Stimulated activated CD4-positive, alpha-beta T cell treated with anti-CD3 and anti-CD28 coated beads, TNF-alpha, amount 100 ng/mL, for 24 hours (primary cell): ENCODE measurements at regions not wholly inside any gene's neighbourhood (a gene's known extent, or its start where the extent isn't known, plus 50 kb on each side); places are given as distances from the start of the nearest gene placed in this dataset.
"Not testable (repeated sequence)": the region's sequence is repeated elsewhere in the genome, so short reads cannot be mapped to it uniquely, and the experiment has no call there.

ENCODE experiments used
- DNase-seq, 3 experiments: peaks; one replicate each; pipeline ENCODE4 v3.0.0-alpha.2; 2020; ENCODE audit warnings: low read depth in 3 of 3

DNA sequence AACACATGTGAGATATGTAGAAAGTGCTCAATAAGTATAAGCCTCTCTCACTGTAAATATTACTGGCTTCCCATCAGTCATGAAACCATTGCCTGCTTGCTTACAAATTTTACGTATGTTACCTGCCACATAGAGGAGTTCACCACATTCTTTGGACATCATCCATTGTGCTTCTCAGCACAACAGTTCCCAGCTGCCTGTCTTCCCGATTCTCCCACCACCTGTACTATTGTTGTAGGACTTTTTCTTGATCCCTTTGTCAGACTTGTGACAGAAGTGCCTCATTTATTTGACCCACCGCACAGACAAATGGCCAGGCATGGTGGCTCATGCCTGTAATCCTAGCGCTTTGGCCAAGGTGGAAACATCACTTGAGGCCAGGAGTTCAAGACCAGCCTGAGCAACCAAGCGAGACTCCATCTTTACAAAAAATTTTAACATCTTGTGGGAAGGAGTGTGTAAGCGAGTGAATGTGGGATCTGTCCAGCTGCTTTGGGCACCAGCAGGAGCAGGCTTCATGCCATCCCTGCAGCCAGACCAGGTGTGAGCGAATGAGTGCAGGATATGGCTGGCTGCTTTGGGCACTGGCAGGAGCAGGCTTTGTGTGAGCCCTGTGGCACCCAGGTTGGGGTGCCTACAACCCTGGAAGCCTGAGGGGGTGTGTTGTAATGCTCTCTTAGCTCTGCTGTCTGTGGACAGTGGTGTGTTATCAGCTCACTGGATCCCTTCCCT is 139.9 kb upstream of the ELL2 start:
- no peak for DNase-seq

DNA sequence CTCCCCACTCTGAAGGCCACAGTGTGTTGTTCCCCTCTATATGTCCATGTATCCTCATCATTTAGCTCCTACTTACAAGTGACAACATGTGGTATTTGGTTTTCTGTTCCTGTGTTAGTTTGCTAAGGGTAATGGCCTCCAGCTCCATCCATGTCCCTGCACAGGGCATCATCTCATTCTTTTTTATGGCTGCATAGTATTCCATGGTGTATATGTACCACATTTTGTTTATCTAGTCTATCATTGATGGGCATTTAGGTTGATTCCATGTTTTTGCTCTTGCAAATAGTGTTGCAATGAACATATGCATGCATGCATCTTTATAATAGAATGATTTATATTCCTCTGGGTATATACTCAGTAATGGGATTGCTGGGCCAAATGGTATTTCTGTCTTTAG is 135.8 kb upstream of the ELL2 start:
- DNase-seq, result not testable (repeated sequence)

DNA sequence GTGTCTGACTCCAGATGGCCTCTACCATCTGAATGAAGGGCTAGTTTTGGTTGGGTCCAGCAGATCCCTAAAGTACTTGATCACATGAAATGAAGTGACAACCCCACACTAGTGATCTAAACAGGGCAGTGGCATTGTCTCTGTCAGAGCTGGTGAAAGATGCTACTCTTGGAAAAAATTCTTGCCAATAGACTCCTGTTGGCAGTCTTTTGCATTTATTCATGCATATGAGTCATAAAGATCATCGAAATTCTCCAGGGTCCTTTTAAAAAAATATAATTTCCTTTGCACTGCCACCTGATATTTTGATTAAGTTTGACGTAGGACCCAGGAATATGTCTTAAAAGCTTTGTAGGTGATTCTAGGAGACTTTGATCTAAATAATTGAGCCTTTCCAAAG is 135.1 kb upstream of the ELL2 start:
- DNase-seq, result no peak

DNA sequence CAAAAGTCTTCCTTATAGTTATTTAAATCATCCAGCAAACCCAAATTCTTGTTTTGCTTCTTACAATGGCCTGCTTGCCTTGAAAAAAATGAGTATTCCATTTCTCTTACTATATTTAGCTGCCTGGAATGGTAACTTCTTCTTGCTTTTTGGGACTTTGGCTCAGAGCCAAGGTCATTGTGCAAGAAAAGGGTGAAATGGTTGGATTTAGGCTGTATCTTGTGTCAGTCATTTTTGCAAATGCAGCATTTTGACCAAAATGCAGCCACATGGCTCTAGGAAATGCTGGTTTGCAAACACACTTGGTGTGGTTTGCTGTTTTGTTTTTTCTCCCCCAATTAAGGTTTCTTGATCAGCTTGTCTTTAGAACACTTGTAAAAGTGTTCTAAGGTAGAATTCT is 133.3 kb upstream of the ELL2 start:
- DNase-seq, result no peak

DNA sequence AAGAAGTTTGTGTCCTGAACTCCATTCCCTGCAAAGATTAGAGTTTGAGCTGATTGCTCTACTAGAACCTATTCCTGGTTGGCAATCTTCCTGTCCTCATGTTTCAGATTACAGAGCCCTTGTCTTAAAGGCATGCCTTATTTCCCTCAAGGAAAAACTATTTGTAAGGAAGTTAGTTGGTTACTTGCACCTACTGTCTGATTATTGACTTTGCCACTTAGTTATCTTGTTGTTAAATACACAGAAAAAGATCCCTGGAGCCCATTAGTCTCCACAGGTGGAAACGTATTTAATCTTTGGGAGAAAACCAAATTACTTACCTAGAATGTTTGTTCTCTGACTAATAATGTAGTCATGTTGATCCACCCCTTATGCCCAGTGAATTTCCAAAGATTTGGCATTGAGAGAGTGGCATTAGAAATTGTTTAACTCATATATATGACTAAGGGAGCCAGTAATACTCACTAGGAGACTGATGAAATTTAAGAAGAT is 132.3 kb upstream of the ELL2 start:
- no peak for DNase-seq

DNA sequence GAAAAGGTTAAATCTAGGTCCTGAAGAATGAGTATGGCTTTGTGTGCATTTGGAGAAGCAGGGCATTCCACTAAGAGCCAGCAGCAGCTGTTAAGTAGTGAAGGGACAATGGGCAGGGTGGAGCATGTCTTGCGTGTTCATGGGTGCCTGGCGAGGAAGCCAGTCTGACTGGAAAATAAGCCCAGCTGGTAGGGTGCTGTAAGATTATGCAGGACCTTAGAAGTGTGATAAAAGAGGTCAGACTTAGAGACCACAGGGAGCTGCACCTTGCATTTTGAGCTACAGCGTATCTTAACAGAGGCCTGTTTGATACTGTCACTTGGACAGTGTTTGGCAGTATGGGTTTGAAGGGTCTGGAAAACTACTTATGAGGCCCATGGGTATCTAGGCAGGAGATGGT is 131.7 kb upstream of the ELL2 start:
- DNase-seq, result no peak

DNA sequence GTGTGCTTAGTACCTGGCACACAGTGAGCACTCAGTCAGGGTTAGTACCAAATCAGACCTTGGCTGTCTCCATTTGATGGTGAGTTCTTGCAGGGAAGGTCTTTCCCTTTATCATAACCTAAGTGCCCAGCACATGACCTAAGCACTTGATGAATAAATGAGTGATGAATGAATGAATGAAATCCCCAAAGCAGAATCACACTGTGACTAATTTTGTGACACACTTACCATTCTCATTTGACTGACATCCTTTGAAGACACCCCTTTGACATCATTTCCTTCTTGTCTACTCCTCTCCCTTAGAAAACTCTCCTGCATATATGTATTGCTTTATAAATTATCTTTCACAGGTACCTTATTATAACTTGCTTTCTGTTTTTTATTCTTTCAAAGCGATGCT is 130.2 kb upstream of the ELL2 start:
- DNase-seq, result no peak

DNA sequence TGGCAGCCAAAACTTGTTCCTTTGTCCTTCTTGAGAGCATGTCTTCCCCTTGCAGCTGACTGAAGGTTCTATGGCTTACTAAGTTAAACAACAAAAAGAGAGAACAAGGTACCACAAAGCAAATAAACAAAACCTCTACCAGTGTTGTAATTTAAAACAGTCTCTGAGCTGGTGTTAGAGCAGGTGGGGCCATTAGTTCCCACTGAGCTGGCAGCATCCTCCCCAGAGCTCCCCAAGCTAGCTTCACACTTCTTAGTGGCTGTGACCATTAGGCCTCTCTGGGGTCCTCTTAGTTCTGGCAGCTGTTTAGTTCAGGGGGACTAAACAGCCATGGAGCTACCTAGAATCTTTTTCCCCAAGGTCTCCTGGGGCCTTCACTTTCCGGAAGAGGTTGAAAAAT is 128.6 kb upstream of the ELL2 start:
- no peak for DNase-seq

DNA sequence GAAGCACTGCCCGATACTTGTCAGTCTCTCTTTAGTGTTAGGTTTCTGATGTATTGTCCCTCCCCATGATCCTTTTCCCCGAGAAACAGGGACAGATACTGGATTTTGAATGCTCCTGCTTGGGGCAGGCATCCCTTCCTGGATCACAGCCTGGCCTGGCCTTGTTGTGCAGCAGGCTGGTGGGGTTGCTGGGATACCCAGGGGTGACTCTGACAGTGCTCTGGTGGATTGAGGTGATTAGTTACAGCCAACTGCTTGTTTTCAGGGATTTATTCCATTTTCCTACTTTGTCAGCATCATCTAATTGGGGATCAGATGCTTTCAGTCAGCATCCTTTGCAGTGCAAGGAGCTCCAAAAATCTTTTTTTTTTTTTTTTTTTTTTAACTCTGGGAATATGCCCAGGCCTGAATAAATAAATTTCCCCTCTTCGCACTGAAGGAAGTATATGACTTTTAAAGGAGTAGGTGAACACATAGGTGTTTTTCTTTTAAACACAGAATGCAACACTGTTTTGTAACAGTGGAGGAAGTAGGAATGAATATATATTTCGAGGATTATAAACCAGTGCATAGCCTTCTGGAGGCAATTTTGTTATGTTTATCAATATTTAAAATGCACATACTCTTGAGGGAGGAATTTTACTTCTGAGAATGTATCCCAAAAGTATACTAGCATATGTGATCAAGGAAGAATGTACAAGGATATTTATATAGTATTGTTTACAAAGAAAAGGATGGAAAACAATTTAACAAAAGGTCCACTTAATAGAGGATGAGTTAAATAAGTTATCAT is 127.3 kb upstream of the ELL2 start:
- no peak for DNase-seq

DNA sequence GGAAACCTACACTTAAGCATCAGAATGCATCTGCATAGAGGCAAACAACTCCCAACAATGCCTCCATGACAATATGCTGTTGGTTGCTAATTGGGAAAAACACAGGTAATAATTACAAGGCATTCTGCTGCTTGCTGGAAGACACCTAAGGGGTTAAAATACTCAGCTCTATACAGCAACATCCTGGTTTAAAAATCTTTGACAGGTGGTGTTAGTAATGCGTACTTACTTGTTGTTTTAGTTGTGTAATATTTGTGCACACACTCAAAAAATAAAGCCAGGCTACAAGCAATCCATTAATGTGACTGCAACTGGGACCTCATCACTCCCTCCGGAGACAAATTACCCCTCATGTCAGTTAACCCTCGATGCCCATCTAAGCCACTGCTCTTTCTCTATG is 126.3 kb upstream of the ELL2 start:
- no peak for DNase-seq

DNA sequence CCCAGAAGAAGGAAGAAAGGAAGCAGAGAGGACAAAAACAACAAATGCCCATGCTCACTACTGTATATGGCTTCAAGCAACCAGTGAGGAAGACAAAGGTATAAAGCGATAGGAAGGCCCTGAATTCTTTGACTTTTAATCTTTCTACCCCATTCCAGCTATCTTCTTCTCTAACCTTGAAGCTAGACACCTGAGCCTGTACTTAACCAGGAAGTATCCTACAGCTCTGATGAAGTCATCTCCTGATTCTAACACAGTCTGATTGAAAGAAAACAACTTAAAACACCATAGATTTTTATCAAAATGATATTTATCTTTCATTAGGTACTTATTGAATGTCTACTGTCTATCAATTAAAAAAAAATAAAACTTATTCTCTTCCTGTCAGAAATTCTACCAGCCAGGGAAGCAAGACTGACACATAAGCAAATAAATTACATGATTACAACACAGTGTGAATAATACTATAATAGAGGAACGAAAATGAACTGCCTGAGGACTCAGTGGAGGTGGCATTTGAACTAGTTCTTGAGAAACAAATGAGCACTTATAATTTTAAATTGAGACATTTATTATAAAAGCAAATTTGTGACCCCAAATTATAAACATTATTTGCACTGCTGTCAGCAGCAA is 123.3 kb upstream of the ELL2 start:
- no peak for DNase-seq

DNA sequence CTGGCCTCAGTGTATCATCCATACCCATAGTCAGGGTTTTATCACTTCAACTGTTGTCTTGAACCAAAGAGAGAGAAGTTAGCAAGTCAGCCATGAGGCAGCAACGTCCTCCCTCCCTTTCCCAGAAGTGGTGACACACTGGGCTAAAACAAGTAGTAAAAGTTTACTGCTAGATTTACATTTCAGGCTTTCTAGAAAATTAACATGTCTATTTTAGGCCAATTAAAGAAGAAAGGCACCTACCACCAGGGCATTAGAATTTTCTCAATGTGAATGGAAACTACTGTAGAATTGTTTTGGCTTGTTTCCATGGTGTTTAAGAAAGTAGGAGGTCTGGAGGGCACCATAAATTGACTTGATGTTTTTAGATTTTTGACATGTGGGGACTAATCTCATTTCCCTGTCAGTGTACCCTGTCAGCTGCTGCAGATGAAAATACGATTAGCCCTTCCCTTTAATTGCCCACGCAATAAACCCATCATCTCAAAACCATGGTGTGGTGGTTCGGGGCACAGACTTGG is 121.8 kb upstream of the ELL2 start:
- DNase-seq, result no peak

DNA sequence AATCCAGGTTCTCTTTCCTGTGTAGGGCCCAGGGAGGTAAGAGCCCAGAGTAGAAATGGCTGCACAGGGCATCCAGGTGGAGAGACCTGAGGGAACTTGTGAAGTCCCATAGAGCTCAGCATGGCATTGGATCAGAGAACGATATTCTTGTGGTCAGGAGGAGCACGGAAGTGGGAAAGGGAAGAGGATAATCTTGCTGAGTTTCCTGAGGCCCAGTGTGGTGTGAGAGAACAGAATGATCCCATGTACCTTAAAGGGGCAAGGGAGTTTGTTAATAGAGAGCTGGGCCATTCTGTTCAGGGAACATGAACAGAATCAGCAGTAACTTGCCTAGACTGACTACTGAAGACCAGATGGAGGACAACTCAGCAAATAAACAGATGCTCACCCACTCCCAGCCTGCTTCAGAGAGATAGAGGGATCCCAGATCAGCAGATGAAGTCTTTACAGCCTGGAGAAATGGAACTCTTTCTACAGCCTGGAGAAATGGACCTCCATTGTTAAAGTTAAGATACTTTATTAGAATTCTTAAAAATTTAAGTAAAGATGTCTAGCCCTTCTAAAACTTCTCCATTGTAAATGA is 119.7 kb upstream of the ELL2 start:
- DNase-seq, result no peak

DNA sequence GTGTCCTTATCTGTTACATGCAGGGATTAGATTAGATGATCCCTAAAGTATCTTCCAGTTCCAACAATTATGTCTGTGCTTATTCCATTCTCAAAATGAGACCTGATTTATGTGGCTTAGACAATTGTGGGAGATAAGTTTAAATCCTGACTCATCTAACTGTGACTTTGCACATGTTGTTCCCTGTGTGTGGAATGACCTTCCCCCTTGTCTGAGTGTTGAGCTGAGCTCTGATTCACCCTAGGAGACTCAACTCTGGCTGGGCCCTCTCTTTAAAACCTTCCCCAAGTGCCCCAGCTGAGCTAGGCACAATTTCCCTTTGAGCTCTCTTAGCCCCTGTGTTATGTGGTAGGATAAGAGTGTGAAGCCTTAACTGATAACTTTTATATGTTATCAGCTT is 118.9 kb upstream of the ELL2 start:
- peak in 1 of 3 experiments; percentile 9 for DNase-seq

DNA sequence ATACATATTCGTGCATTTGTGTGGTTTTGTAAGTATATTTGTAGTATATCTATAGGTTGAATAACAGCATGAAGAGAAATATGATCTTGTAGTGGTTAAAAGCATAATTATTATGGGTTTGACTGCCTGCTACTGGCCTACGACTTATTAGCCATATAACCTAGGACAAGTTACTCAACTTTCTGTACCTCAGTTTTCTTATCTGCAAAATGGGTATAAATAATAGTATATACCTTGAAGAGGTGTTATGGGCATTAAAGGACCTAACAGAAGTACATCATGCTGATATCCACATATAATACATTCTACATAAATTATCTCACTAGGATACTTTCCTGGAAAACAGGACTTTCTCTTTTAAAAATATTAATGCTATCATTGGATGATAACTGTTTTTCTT is 118.3 kb upstream of the ELL2 start:
- no peak for DNase-seq

DNA sequence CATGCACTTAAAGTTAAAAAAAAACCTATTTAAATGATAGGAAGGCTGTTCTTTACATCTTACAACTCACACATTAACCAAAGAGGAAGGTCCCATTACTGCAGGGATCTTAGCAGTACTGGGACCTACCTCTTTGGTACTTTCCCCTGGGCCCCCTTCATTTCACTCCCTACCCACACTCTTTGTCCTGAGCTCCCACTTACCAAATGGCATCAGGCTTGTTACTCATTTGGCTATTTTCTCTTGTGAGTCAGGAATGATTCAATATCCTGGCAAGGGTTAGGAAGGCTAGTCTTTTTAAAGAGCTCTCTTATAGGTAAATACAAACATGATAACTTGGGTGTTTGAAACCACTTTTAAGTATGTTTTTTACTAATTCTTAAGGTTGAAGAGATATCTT is 117.4 kb upstream of the ELL2 start:
- peak in 2 of 3 experiments; percentile 18 to 29 for DNase-seq

DNA sequence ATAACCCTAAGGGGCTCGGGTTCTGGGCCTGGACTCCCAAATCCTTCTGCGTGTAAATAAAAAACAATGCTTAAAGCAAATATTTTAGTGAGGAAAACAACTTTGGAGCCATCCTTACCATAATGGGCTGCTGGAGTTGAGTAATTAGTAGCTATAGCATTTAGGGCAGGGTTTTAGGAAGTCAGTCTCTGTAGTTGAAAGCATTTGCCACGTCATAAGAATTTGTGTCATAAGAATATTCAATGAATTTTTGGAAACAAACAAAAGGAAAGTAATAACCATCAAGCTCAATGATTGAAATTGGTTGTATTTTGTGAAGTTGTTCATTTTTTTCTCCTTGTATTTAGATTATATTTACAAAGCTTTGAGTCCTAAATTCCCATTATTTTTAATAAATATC is 114.8 kb upstream of the ELL2 start:
- no peak for DNase-seq

DNA sequence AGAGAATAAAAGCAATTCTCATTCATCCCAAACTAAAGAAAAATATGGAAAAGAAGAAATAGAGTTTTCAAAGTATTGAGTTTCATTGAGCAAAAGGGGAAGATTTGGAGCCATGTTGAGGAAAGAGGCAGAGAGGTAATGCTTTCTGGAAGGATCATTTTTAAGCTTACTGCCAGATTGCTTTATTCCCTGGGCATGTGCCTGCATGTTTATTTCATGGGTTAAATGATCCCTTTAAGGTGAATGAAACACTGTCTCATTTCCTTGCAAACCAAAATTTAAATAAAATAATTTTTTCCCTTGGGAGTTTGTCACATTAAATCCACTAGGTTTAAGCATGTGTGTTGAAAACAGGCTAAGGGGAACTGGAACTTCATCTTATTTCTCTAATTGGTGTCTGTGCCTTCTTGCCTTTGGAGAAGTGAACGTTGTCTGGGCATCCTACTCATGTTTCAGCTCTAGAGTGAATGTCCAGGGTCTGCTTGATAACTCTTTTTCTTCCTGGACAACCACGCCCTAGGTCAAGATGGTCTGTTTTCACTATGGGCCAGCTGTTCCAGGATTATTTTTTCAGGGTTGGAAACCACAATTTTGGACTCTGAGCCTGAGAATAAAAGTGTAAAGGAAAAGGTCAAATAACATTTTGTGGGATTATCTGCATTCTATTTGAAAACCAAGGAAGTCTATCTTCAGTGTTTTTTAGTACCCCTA is 114.1 kb upstream of the ELL2 start:
- DNase-seq, result no peak

DNA sequence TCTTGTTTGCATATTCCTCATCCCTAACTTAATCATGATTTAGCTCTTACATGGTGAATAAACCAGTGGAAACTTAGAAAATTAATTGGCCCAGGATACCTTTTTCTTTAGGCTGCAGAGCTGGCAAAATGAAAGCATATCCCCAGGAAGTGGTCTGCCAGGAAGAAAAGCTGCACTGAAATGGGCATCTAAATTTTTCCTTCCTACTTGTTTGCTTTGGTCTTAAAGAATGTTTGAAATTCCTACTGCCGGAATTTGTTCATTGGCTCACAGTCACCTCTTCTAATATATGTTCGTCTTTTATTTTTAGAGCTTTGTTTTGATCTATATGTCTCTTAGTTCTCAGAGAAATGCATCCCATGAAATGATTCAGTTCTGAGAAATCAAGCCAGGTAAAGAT is 113.2 kb upstream of the ELL2 start:
- no peak for DNase-seq

DNA sequence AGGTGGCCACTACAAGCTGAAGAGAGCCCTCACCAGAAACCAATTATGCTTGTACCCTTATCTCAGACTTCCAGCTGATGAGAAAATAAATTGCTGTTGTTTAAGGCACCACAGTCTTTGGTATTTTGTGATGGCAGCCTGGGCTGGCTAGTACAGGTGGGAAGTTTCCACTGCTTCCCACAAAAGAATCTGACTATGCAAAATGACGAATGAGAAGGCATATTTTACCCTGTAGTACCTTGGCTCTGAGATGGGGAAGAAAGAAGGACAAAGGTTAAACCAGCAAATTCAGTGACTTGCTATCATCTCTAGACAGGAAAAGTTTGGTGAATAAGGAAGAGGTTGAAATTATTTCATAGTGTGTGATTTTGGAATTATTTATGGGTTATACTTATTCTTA is 112.8 kb upstream of the ELL2 start:
- no peak for DNase-seq

DNA sequence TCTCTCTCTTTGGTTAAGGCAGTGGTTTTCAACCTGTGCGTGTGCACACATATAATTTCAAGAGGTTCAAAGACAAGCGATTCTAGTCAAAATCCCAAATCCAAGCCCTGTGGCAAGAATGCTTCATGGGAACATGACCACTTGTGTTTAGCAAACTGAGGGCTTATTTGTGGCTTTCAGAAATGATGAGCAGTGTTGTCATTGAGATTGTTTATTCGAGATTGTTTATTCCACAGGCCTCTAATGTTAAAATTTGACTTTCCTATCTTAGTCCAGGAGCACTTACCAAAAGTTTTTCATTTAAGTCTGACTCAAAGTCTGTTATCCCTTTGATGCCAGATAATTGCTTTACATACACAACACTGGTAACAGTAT is 111.1 kb upstream of the ELL2 start:
- DNase-seq, result no peak
